K562 (cell line): ENCODE measurements at regions not wholly inside any gene's neighbourhood (a gene's known extent, or its start where the extent isn't known, plus 50 kb on each side); places are given as distances from the start of the nearest gene placed in this dataset.

Experiments
- BRD4 ChIP-seq: fragments of 200-600 bp; sonication (generic); IDR thresholded peaks from 2 replicates; pipeline ENCODE4 v1.6.1; 2017; ENCODE audit warnings: inconsistent platforms
- C11orf30 ChIP-seq: fragments of 450-650 bp; IDR thresholded peaks from 2 replicates; pipeline ENCODE4 v1.6.1; 2016; ENCODE audit warnings: low read depth, mild to moderate bottlenecking
- CBX3 ChIP-seq, 2 experiments: IDR thresholded peaks; 1 replicate in 1 of 2; 2 replicates in 1 of 2; pipeline ENCODE4 v1.6.1; 2012; ENCODE audit warnings: inconsistent platforms in 2 of 2, low read length in 2 of 2, borderline replicate concordance in 1 of 2, control low read depth in 1 of 2
- CHD2 ChIP-seq: IDR thresholded peaks from 2 replicates; pipeline ENCODE4 v1.6.1; 2011; ENCODE audit warnings: low read depth, low read length
- CREBBP ChIP-seq: IDR thresholded peaks from one replicate; pipeline ENCODE4 v1.6.1; 2012; ENCODE audit warnings: low read depth, mild to moderate bottlenecking, control low read depth, inconsistent platforms, low read length
- GTF3C2 ChIP-seq: IDR thresholded peaks from 3 replicates; pipeline ENCODE4 v1.6.1; 2011; ENCODE audit warnings: borderline replicate concordance, mild to moderate bottlenecking, moderate library complexity; ENCODE audit not compliant: insufficient read length; ENCODE audit errors: extremely low read depth
- HDAC3 ChIP-seq: fragments of 450-650 bp; IDR thresholded peaks from 2 replicates; pipeline ENCODE4 v1.6.1; 2018; ENCODE audit warnings: borderline replicate concordance, mild to moderate bottlenecking, moderate library complexity; ENCODE audit not compliant: partially characterized antibody
- HSF4 ChIP-seq: fragments of 250-450 bp; sonication (Bioruptor Pico); IDR thresholded peaks from 2 replicates; pipeline ENCODE4 v2.1.2; 2022; ENCODE audit warnings: mild to moderate bottlenecking, moderate library complexity, borderline replicate concordance
- MAFG ChIP-seq: fragments of 450-650 bp; conservative IDR thresholded peaks from 2 replicates; pipeline ENCODE4 v1.6.1; 2016; ENCODE audit warnings: missing genetic modification characterization, missing compliant biosample characterization
- MXD1 ChIP-seq: fragments of 250-450 bp; sonication (Bioruptor Pico); IDR thresholded peaks from 2 replicates; pipeline ENCODE4 v1.8.0; 2021; ENCODE audit warnings: borderline replicate concordance, mild to moderate bottlenecking, moderate library complexity; ENCODE audit not compliant: poor library complexity, severe bottlenecking
- PRMT5 ChIP-seq: sonication (generic); formaldehyde crosslinking; IDR thresholded peaks from 2 replicates; pipeline ENCODE4 v1.5.0; 2020; ENCODE audit warnings: missing genetic modification reagents
- SP1 ChIP-seq: sonication (generic); formaldehyde crosslinking; IDR thresholded peaks from 2 replicates; pipeline ENCODE4 v1.8.1; 2022; ENCODE audit warnings: mild to moderate bottlenecking, missing genetic modification reagents
- SRSF3 ChIP-seq: fragments of 200-400 bp; formaldehyde crosslinking; IDR thresholded peaks from 2 replicates; pipeline ENCODE4 v1.6.1; 2016; ENCODE audit warnings: mild to moderate bottlenecking, low read length, moderate library complexity; ENCODE audit not compliant: insufficient read depth
- ZNF12 ChIP-seq: sonication (generic); formaldehyde crosslinking; IDR thresholded peaks from 2 replicates; pipeline ENCODE4 v1.4.0; 2020; ENCODE audit warnings: mild to moderate bottlenecking, missing genetic modification reagents
- TF ChIP-seq, protein P1 (sequence below), 3 experiments: fragments of 200-800 bp in 1 of 3; fragments of 250-450 bp in 1 of 3; fragments of 450-650 bp in 1 of 3; sonication (Bioruptor Pico) in 1 of 3; sonication (Bioruptor generic) in 1 of 3; formaldehyde crosslinking in 1 of 3; IDR thresholded peaks; 2 replicates each; pipeline versions ENCODE4 v1.6.1 to v1.8.0; 2016 to 2022; ENCODE audit warnings: mild to moderate bottlenecking in 2 of 3, missing genetic modification characterization in 2 of 3, missing compliant biosample characterization in 1 of 3, moderate library complexity in 1 of 3
- TF ChIP-seq, protein P2 (sequence below): IDR thresholded peaks from 3 replicates; pipeline ENCODE4 v1.6.1; 2011; ENCODE audit warnings: borderline replicate concordance, mild to moderate bottlenecking; ENCODE audit not compliant: insufficient read length, insufficient read depth
- TF ChIP-seq, protein P3 (sequence below): sonication (generic); formaldehyde crosslinking; IDR thresholded peaks from 2 replicates; pipeline ENCODE4 v1.8.0; 2023; ENCODE audit warnings: mild to moderate bottlenecking, missing genetic modification reagents

- no peak for TF ChIP-seq PRMT5 (CRISPR knock-in tag)
- TF ChIP-seq CREBBP = no peak
- no peak for TF ChIP-seq HSF4
- TF ChIP-seq, protein P1, sequence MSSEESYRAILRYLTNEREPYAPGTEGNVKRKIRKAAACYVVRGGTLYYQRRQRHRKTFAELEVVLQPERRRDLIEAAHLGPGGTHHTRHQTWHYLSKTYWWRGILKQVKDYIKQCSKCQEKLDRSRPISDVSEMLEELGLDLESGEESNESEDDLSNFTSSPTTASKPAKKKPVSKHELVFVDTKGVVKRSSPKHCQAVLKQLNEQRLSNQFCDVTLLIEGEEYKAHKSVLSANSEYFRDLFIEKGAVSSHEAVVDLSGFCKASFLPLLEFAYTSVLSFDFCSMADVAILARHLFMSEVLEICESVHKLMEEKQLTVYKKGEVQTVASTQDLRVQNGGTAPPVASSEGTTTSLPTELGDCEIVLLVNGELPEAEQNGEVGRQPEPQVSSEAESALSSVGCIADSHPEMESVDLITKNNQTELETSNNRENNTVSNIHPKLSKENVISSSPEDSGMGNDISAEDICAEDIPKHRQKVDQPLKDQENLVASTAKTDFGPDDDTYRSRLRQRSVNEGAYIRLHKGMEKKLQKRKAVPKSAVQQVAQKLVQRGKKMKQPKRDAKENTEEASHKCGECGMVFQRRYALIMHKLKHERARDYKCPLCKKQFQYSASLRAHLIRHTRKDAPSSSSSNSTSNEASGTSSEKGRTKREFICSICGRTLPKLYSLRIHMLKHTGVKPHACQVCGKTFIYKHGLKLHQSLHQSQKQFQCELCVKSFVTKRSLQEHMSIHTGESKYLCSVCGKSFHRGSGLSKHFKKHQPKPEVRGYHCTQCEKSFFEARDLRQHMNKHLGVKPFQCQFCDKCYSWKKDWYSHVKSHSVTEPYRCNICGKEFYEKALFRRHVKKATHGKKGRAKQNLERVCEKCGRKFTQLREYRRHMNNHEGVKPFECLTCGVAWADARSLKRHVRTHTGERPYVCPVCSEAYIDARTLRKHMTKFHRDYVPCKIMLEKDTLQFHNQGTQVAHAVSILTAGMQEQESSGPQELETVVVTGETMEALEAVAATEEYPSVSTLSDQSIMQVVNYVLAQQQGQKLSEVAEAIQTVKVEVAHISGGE (CRISPR knock-in tag; IDR thresholded peaks at IDR 0.05) = 0 out of 6 replicates have a peak, but pooled peaks of 1 of the 3 experiments have one; percentile 21
- TF ChIP-seq C11orf30 = no peak
- TF ChIP-seq SP1 = no peak
- no peak for TF ChIP-seq CHD2
- TF ChIP-seq MAFG (tag) = peak; percentile 58; the same call in 1 of the 2 replicates
- TF ChIP-seq GTF3C2 = no peak
- TF ChIP-seq, protein P2, sequence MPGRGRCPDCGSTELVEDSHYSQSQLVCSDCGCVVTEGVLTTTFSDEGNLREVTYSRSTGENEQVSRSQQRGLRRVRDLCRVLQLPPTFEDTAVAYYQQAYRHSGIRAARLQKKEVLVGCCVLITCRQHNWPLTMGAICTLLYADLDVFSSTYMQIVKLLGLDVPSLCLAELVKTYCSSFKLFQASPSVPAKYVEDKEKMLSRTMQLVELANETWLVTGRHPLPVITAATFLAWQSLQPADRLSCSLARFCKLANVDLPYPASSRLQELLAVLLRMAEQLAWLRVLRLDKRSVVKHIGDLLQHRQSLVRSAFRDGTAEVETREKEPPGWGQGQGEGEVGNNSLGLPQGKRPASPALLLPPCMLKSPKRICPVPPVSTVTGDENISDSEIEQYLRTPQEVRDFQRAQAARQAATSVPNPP = no peak
- 0 out of 3 replicates have a peak, but pooled peaks of 1 of the 2 experiments have one; percentile 30 for TF ChIP-seq CBX3 (IDR thresholded peaks at IDR 0.05; ENCODE audit: borderline replicate concordance in 1 of 2, low read length in 2 of 2)
- TF ChIP-seq HDAC3 = peak; percentile 80
- TF ChIP-seq, protein P3, sequence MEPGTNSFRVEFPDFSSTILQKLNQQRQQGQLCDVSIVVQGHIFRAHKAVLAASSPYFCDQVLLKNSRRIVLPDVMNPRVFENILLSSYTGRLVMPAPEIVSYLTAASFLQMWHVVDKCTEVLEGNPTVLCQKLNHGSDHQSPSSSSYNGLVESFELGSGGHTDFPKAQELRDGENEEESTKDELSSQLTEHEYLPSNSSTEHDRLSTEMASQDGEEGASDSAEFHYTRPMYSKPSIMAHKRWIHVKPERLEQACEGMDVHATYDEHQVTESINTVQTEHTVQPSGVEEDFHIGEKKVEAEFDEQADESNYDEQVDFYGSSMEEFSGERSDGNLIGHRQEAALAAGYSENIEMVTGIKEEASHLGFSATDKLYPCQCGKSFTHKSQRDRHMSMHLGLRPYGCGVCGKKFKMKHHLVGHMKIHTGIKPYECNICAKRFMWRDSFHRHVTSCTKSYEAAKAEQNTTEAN (CRISPR knock-in tag) = no peak
- TF ChIP-seq SRSF3 = no peak
- no peak for TF ChIP-seq MXD1 (CRISPR knock-in tag)
- peak; percentile 66; the same call in 1 of the 2 replicates for TF ChIP-seq BRD4
- TF ChIP-seq ZNF12 (CRISPR knock-in tag) = no peak
Observed at GRCh38 chr12:116385486-116386217, 108.2 kb upstream of the MED13L start (continued).
